Prostate gland (tissue), 2 donors: ENCODE measurements at regions not wholly inside any gene's neighbourhood (a gene's known extent, or its start where the extent isn't known, plus 50 kb on each side); places are given as distances from the start of the nearest gene placed in this dataset.

Experiments used
- DNase-seq: peaks from one replicate; pipeline ENCODE4 v3.0.0-alpha.2; 2019; ENCODE audit warnings: low spot score
- H3K27ac ChIP-seq, 2 donors: fragments of 200-600 bp; sonication (generic); 2 replicates each; pipeline ENCODE4 v1.5.1; 2017 to 2019
- H3K27me3 ChIP-seq: fragments of 200-600 bp; sonication (generic); replicated peaks from 2 replicates; pipeline ENCODE4 v1.5.1; 2019; ENCODE audit not compliant: insufficient read depth
- H3K36me3 ChIP-seq, 2 donors: fragments of 200-600 bp; sonication (generic); 1 replicate in 1 of 2; 2 replicates in 1 of 2; pipeline versions ENCODE4 v1.5.1 to v1.8.1; 2017 to 2019
- H3K4me1 ChIP-seq: fragments of 200-600 bp; sonication (generic); replicated peaks from 2 replicates; pipeline ENCODE4 v1.5.1; 2019
- H3K4me3 ChIP-seq, 2 donors: fragments of 200-600 bp; sonication (generic); 2 replicates each; pipeline ENCODE4 v1.5.1; 2017 to 2019
- H3K9me3 ChIP-seq: fragments of 200-600 bp; sonication (generic); 2 replicates; pipeline ENCODE4 v1.5.1; 2017
- POLR2A ChIP-seq: fragments of 450-650 bp; IDR thresholded peaks from one replicate; pipeline ENCODE4 v1.6.1; 2016; ENCODE audit warnings: antibody characterized with exemption, mild to moderate bottlenecking
- POLR2AphosphoS5 ChIP-seq: sonication (generic); formaldehyde crosslinking; IDR thresholded peaks from one replicate; pipeline ENCODE4 v1.6.1; 2017; ENCODE audit warnings: antibody characterized with exemption
- WGBS: methylation state at CpG from one replicate; pipeline ENCODE4 v1.1.5; 2018; 5-methylcytosine and 5-hydroxymethylcytosine counted together
- intact Hi-C: fragments of 100-400 bp; cut with DNase I; formaldehyde crosslinking; loops from one replicate; pipeline ENCODE4 v1.14.2; 2022
- TF ChIP-seq, protein P1 (sequence below), 4 experiments: fragments of 200-600 bp in 2 of 4; fragments of 450-650 bp in 2 of 4; sonication (generic) in 2 of 4; IDR thresholded peaks; 1 replicate in 3 of 4; 2 replicates in 1 of 4; pipeline ENCODE4 v1.5.1; 2016 to 2019; ENCODE audit warnings: antibody characterized with exemption in 4 of 4, mild to moderate bottlenecking in 2 of 4, moderate library complexity in 2 of 4

DNA sequence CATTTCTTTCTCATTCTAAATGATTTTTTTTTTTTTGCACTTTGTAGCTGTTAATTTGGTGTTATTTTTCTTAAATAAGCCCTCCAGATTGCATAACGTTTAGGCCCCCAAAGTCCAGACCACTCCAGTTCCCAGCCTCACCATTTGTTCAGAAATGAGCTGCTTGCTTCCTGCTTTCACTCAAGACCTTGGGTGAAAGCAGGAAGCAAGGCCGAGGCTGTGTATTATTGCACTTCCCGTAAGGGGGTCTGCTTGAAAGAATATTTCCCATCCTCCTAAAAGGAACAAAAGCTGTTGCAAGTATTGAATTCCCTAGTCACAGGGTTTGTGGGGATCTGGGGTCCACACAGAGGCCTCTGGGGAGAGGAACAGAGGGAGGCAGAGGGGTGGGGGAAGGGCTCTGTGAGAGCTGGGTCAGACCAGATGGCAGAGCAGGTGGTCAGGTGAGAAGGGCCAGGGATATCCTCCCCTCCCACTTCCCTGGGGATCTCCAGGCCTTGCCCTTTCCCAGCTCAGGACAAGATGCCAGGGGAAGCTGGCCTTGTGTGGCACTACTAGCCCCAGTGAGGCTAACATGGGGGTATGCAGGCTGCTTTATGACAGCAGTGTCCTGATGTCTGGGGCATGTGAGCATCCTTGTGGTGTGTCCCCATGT, 51.6 kb upstream of the MYEOV start:
- H3K36me3 ChIP-seq, result no peaks in the 10 kb centered on the region
- intact Hi-C loops, result no loop called here
- DNase-seq, result no peak
- no peak overlapping the region for H3K27ac ChIP-seq
- no peak overlapping the region for H3K4me3 ChIP-seq
- no peaks in the 10 kb centered on the region for H3K9me3 ChIP-seq
- WGBS, result 64% methylated on average over 3 of the region's 3 CpGs
- H3K27me3 ChIP-seq, result no peaks in the 10 kb centered on the region
- TF ChIP-seq, protein P1, sequence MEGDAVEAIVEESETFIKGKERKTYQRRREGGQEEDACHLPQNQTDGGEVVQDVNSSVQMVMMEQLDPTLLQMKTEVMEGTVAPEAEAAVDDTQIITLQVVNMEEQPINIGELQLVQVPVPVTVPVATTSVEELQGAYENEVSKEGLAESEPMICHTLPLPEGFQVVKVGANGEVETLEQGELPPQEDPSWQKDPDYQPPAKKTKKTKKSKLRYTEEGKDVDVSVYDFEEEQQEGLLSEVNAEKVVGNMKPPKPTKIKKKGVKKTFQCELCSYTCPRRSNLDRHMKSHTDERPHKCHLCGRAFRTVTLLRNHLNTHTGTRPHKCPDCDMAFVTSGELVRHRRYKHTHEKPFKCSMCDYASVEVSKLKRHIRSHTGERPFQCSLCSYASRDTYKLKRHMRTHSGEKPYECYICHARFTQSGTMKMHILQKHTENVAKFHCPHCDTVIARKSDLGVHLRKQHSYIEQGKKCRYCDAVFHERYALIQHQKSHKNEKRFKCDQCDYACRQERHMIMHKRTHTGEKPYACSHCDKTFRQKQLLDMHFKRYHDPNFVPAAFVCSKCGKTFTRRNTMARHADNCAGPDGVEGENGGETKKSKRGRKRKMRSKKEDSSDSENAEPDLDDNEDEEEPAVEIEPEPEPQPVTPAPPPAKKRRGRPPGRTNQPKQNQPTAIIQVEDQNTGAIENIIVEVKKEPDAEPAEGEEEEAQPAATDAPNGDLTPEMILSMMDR (IDR thresholded peaks at IDR 0.05), result no peak
- no peak for TF ChIP-seq POLR2AphosphoS5
- no peaks in the 10 kb centered on the region for H3K4me1 ChIP-seq

DNA sequence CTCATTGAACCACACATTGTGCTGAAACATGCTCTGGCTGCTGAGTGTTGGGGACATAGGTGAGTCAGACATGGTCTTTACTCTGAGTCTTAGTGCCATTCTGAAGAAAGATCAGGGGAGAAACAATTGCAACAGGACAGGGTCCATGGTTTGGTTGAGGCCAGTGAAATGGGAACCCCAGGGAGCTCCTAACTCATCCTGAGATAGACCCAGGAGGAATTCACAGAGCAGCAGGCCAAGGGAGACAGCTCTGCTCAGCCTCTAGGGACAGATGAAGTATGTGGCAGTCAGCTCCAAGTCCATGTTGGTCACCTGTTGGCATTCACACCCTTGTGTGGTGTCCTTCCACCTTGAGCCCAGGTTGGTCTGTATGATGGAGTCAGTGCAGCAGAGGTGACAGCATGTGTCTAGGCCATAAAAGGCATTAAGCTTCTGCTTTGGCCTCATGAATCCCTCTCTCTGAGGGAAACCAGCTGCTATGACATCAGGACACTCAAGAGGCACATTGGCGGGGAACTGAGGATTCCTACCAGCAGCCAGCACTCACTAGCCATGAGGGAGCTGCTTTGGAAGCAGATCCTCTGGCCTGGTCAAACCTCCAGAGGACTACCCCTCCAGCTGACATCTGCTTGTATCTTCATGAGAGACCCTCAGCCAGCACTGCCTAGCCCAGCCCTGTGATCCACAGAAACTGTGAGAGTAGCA, 50.3 kb upstream of the MYEOV start:
- 79% methylated on average over 1 of the region's 1 CpG for WGBS
- no peak for DNase-seq

More for the DNA sequence above, 50.3 kb upstream of the MYEOV start:
- Histone ChIP-seq H3K4me1 (no peaks in the 10 kb centered on the region), H3K4me3 (no peak overlapping the region), H3K27ac (no peak overlapping the region), H3K36me3 (no peaks in the 10 kb centered on the region), H3K27me3 (no peaks in the 10 kb centered on the region), H3K9me3 (no peaks in the 10 kb centered on the region)
- TF ChIP-seq POLR2AphosphoS5 (no peak), POLR2A (no peak)
- TF ChIP-seq, protein P1 (IDR thresholded peaks at IDR 0.05), result no peak
- intact Hi-C loops, result no loop called here
